CD4-positive, CD25-positive, alpha-beta regulatory T cell (primary cell): ENCODE measurements at regions not wholly inside any gene's neighbourhood (a gene's known extent, or its start where the extent isn't known, plus 50 kb on each side); places are given as distances from the start of the nearest gene placed in this dataset.
A peak's percentile ranks its signal among the peaks of the same experiment; 100 is the strongest.
"Not testable (repeated sequence)": the region's sequence is repeated elsewhere in the genome, so short reads cannot be mapped to it uniquely, and the experiment has no call there.

Source experiments
- ATAC-seq, 2 donors: fragments of 150-1000 bp; cut with Tn5 transposase; one replicate each; pipeline ENCODE4 v1.10.0; 2021; ENCODE audit warnings: low read depth in 2 of 2, moderate number of reproducible peaks in 2 of 2, moderate library complexity in 1 of 2
- DNase-seq, 3 donors: peaks; one replicate each; pipeline versions ENCODE4 v3.0.0 to v3.0.0-alpha.2; 2012 to 2022; ENCODE audit warnings: mixed read lengths in 1 of 3
- H3K27ac ChIP-seq: one replicate; pipeline ENCODE4 v1.7.0; 2013; ENCODE audit warnings: mild to moderate bottlenecking, low read length; ENCODE audit not compliant: insufficient read depth, poor library complexity, severe bottlenecking
- H3K27me3 ChIP-seq: one replicate; pipeline ENCODE4 v1.7.0; 2013; ENCODE audit warnings: low read length; ENCODE audit not compliant: control insufficient read depth, insufficient read depth
- H3K36me3 ChIP-seq: one replicate; pipeline ENCODE4 v1.7.0; 2013; ENCODE audit warnings: mild to moderate bottlenecking, low read length, moderate library complexity; ENCODE audit not compliant: control insufficient read depth, insufficient read depth
- H3K4me1 ChIP-seq: 2 replicates; pipeline ENCODE4 v1.7.0; 2013; ENCODE audit warnings: mild to moderate bottlenecking, low read length; ENCODE audit not compliant: insufficient read depth, control insufficient read depth, poor library complexity, severe bottlenecking
- H3K4me3 ChIP-seq: one replicate; pipeline ENCODE4 v1.7.0; 2013; ENCODE audit warnings: low read depth, mild to moderate bottlenecking, low read length, moderate library complexity
- H3K9me3 ChIP-seq, 2 experiments: 1 replicate in 1 of 2; 2 replicates in 1 of 2; pipeline ENCODE4 v1.7.0; 2013; ENCODE audit warnings: low read length in 2 of 2, mild to moderate bottlenecking in 1 of 2, moderate library complexity in 1 of 2; ENCODE audit not compliant: control insufficient read depth in 2 of 2
- H3K27ac Mint-ChIP-seq, 3 donors: one replicate each; pipeline ENCODE4 v1.8.0; 2020 to 2022; ENCODE audit warnings: mild to moderate bottlenecking in 3 of 3, mixed read lengths in 3 of 3, moderate library complexity in 2 of 3
- H3K27me3 Mint-ChIP-seq: one replicate; pipeline ENCODE4 v1.8.0; 2022; ENCODE audit warnings: mild to moderate bottlenecking, mixed read lengths
- H3K36me3 Mint-ChIP-seq: one replicate; pipeline ENCODE4 v1.8.0; 2020; ENCODE audit warnings: mixed read lengths
- H3K4me1 Mint-ChIP-seq, 4 donors: one replicate each; pipeline ENCODE4 v1.8.0; 2020 to 2022; ENCODE audit warnings: mixed read lengths in 4 of 4, mild to moderate bottlenecking in 1 of 4
- H3K4me3 Mint-ChIP-seq, 4 donors: one replicate each; pipeline ENCODE4 v1.8.0; 2020 to 2022; ENCODE audit warnings: mild to moderate bottlenecking in 4 of 4, mixed read lengths in 4 of 4, moderate library complexity in 3 of 4
- H3K9me3 Mint-ChIP-seq, 7 donors: one replicate each; pipeline ENCODE4 v1.8.0; 2020 to 2022; ENCODE audit warnings: mixed read lengths in 7 of 7, mild to moderate bottlenecking in 3 of 7, moderate library complexity in 2 of 7

DNA sequence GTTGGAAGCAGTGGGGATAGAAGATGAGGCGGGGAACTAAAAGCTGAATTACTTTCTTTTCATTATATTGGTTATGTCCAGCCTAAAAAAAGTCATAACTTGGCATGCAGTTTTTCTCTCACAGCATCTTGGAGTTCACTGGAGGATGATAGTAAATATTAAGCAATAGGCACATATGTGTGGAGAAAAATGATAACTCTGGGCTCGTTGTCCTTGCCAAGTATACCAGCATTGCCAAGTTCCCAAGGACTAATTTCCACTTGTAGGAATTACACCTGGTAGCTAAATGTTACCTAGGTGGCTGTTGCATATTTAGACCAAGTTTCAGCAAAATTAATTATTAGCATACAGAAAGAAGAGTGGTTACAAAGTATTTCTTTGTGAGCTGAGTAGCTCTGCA, 1007.6 kb downstream of the ANKRD7 start:
- Histone ChIP-seq H3K9me3 (no peaks in the 10 kb centered on the region), H3K36me3 (no peaks in the 10 kb centered on the region), H3K4me1 (no peaks in the 10 kb centered on the region), H3K4me3 (no peak overlapping the region), H3K27ac (no peak overlapping the region), H3K27me3 (no peaks in the 10 kb centered on the region)
- DNase-seq = no peak
- no peak overlapping the region for H3K27ac Mint-ChIP-seq
- peaks cover 2 to 19% (median 4%) of the 10 kb centered on the region in 7 donors for H3K9me3 Mint-ChIP-seq
- H3K4me3 Mint-ChIP-seq = no peak overlapping the region
- no peaks in the 10 kb centered on the region for H3K36me3 Mint-ChIP-seq
- H3K4me1 Mint-ChIP-seq = no peaks in the 10 kb centered on the region
- H3K27me3 Mint-ChIP-seq = no peaks in the 10 kb centered on the region
- ATAC-seq = no peak

DNA sequence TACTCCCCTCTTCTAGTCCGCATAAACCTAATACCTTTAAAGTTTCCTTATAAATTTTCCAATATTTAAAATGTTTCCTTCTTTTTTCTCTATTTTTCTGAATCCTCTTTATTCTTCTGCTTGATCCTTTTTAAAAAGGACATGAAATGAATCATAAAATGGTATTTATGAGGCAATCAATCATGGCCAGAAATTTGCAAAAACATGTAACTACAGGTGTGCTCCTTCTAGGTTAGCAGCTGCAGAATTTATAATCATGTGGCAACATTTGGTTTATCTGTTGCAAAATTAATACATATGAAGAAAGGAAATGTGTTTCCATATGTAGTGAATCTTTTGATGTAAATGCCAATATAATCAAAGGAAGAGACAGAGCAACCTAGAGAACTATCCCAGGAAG, 1008.5 kb downstream of the ANKRD7 start:
- no peak overlapping the region for H3K4me3 ChIP-seq
- H3K27ac ChIP-seq = no peak overlapping the region
- Mint-ChIP-seq H3K36me3 (no peaks in the 10 kb centered on the region), H3K27ac (no peak overlapping the region), H3K4me3 (no peak overlapping the region), H3K27me3 (no peaks in the 10 kb centered on the region), H3K9me3 (peaks cover 2 to 13% (median 4%) of the 10 kb centered on the region in 7 donors), H3K4me1 (no peaks in the 10 kb centered on the region)
- DNase-seq (no peak), ATAC-seq (no peak)
- H3K9me3 ChIP-seq = no peaks in the 10 kb centered on the region
- H3K36me3 ChIP-seq = no peaks in the 10 kb centered on the region
- H3K4me1 ChIP-seq = no peaks in the 10 kb centered on the region
- H3K27me3 ChIP-seq = no peaks in the 10 kb centered on the region

DNA sequence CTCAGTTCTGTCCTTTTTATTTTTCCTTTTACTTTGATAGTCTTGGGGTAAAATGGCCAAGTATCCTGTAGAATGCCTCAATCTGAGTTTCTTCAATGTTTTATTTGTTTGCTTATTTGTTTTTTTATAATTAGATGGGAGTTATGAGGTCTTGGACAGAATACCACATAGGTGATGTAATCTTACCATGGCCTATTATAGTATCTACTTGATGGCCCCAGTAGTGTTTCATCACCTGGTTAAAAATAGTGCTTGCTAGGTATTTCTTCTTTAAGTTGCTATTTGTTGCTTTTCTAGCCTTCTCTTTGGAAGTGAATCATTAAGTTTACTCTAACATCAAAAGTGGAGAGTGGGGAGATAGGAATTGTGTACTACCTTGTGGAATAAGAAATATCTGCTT, 1020.0 kb upstream of the KCND2 start:
- no peak overlapping the region for H3K4me3 ChIP-seq
- no peaks in the 10 kb centered on the region for H3K27me3 ChIP-seq
- no peaks in the 10 kb centered on the region for H3K27me3 Mint-ChIP-seq
- no peak overlapping the region for H3K4me3 Mint-ChIP-seq
- DNase-seq = no peak
- H3K36me3 Mint-ChIP-seq = no peaks in the 10 kb centered on the region
- peaks cover 0 to 5% (median 0%) of the 10 kb centered on the region in 7 donors for H3K9me3 Mint-ChIP-seq
- no peaks in the 10 kb centered on the region for H3K4me1 ChIP-seq
- no peak overlapping the region for H3K27ac Mint-ChIP-seq
- no peaks in the 10 kb centered on the region for H3K4me1 Mint-ChIP-seq
- no peak overlapping the region for H3K27ac ChIP-seq
- no peaks in the 10 kb centered on the region for H3K9me3 ChIP-seq
- ATAC-seq = no peak
- no peaks in the 10 kb centered on the region for H3K36me3 ChIP-seq

DNA sequence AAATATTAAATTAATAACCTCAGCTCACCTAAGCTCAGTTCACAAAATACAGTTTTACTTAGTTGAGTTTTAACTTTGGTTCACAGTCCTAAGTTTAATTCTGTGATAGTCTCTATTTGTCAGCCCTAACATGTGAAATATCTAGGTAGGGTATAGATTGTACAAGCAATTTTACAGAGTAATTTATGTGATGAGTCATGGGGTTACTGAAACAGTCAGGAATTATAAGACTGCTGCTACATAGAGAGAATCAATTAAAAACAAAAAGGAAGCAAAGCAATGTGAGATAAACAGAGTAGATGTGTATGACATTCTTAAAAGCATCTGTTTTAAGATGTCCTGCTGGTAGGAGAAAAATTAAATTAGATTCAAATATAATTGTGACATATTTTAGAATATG, 1018.2 kb upstream of the KCND2 start:
- DNase-seq (no peak), ATAC-seq (no peak)
- Histone ChIP-seq H3K36me3 (no peaks in the 10 kb centered on the region), H3K4me1 (no peaks in the 10 kb centered on the region), H3K27ac (no peak overlapping the region), H3K4me3 (no peak overlapping the region), H3K27me3 (no peaks in the 10 kb centered on the region), H3K9me3 (no peaks in the 10 kb centered on the region)
- Mint-ChIP-seq H3K36me3 (no peaks in the 10 kb centered on the region), H3K27ac (no peak overlapping the region), H3K4me3 (no peak overlapping the region), H3K27me3 (no peaks in the 10 kb centered on the region), H3K4me1 (no peaks in the 10 kb centered on the region), H3K9me3 (peaks cover 0 to 5% (median 0%) of the 10 kb centered on the region in 7 donors)

DNA sequence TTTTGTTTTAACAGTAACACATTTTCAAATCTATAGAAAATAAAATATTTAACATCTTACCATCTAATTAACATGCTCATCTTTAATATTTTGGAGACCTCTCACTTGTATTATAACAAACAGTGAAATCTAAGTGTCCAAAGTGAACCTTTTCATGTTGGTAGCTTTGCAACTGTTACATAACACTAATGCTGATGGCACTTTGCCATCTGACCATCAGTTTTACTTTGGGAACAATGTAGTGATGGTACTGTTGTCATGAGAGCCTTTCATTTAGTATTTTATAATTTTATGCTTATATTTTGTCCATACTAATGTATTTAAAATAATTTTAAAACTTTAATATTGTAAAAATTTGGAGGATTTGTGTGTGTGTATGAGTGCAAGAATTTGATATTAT, 1017.0 kb upstream of the KCND2 start:
- no peak overlapping the region for H3K27ac Mint-ChIP-seq
- no peaks in the 10 kb centered on the region for H3K9me3 ChIP-seq
- H3K36me3 ChIP-seq = no peaks in the 10 kb centered on the region
- ATAC-seq (no peak), DNase-seq (no peak)
- H3K4me3 ChIP-seq = no peak overlapping the region
- H3K9me3 Mint-ChIP-seq = peaks cover 0 to 5% (median 2%) of the 10 kb centered on the region in 7 donors
- no peak overlapping the region for H3K27ac ChIP-seq
- H3K27me3 Mint-ChIP-seq = no peaks in the 10 kb centered on the region
- no peaks in the 10 kb centered on the region for H3K4me1 ChIP-seq
- no peak overlapping the region for H3K4me3 Mint-ChIP-seq
- no peaks in the 10 kb centered on the region for H3K27me3 ChIP-seq
- H3K4me1 Mint-ChIP-seq = no peaks in the 10 kb centered on the region
- no peaks in the 10 kb centered on the region for H3K36me3 Mint-ChIP-seq

DNA sequence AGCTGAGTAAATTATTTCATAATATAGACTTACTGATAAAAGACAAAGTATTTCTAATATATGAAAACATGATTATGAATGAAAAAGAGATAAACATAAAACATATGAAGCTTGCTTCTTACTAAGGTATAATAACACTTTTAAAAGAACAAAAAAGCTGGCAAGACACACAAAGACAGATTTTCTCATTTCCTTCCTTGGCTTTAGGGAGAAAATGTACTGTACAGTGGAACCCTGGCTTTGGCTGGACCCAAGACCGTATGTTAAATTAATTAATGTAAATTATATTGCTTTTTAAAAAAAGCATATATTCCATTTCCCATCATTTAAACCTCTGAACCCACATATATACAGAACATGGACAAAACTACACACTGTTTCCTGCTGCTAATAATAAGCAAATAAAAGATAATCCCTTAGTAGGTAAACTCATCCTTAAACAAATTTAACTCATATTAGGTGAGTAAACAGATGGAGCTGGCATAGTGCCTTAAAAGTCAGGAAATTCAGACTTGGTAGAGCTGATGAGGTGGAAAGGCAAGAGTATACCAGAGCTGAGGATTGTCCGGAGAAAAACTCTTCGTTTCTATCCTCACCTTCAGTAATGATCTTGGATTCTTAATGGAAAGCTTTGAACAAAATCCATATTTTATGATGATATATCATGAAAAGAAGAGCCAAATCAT, 1016.4 kb upstream of the KCND2 start:
- Histone ChIP-seq H3K9me3 (no peaks in the 10 kb centered on the region), H3K4me3 (no peak overlapping the region), H3K36me3 (no peaks in the 10 kb centered on the region), H3K27me3 (no peaks in the 10 kb centered on the region), H3K4me1 (no peaks in the 10 kb centered on the region), H3K27ac (no peak overlapping the region)
- Mint-ChIP-seq H3K27me3 (no peaks in the 10 kb centered on the region), H3K27ac (no peak overlapping the region), H3K4me3 (no peak overlapping the region), H3K4me1 (no peaks in the 10 kb centered on the region), H3K9me3 (peaks cover 0 to 5% (median 1%) of the 10 kb centered on the region in 7 donors), H3K36me3 (no peaks in the 10 kb centered on the region)
- no peak for ATAC-seq
- DNase-seq = no peak

DNA sequence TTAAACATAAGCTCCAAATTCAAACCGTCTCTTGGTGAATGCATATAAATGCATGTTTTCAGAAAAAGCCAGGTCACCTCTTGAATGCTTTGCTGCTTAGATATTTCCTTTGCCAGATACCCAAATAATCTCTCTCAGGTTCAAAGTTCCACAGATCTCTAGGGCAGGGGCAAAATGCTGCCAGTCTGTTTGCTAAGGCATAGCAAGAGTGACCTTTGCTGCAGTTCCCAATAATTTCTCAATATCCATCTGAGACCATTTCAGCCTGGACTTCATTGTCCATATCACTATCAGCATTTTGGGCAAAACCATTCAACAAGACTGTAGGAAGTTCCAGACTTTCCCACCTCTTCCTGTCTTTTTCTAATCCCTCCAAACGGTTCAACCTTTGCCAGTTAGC, 1006.2 kb upstream of the KCND2 start:
- not testable (repeated sequence) for H3K4me3 Mint-ChIP-seq, H3K4me3 ChIP-seq, DNase-seq, H3K27me3 ChIP-seq, H3K4me1 ChIP-seq, H3K36me3 ChIP-seq, H3K27me3 Mint-ChIP-seq, H3K27ac Mint-ChIP-seq, ATAC-seq, H3K9me3 ChIP-seq, H3K4me1 Mint-ChIP-seq, H3K36me3 Mint-ChIP-seq, H3K27ac ChIP-seq
- peaks cover 0 to 23% (median 5%) of the 10 kb centered on the region in 7 donors for H3K9me3 Mint-ChIP-seq

DNA sequence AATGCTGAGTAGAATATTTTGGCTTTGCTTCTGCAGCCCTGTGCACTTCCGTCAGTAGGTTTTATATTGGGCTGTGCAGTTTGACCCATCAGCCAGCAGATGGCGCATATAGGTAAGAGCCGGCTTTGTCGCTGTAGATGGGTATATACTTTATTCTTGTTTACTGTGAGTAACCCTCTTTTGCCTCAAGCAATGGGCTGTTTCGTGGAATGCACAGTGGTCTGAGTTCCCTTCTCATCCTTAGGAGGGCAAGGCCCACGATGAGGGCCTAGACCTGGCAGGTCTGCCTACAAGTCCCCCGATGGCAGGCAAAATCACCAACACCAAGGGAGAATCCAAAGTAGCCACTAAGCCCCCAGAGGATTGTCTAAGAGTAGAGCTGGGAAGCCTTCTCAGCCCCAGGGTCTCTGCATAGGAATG, 1002.9 kb upstream of the KCND2 start:
- Histone ChIP-seq H3K36me3 (no peaks in the 10 kb centered on the region), H3K4me1 (no peaks in the 10 kb centered on the region), H3K27me3 (no peaks in the 10 kb centered on the region), H3K4me3 (no peak overlapping the region), H3K9me3 (no peaks in the 10 kb centered on the region), H3K27ac (no peak overlapping the region)
- ATAC-seq (no peak), DNase-seq (peak in 1 of 3 donors; percentile 48)
- Mint-ChIP-seq H3K9me3 (peaks cover 0 to 19% (median 3%) of the 10 kb centered on the region in 7 donors), H3K27ac (no peak overlapping the region), H3K27me3 (no peaks in the 10 kb centered on the region), H3K4me1 (no peaks in the 10 kb centered on the region), H3K36me3 (no peaks in the 10 kb centered on the region), H3K4me3 (no peak overlapping the region)
